ENCODE measurements at regions not wholly inside any gene's neighbourhood (a gene's known extent, or its start where the extent isn't known, plus 50 kb on each side); places are given as distances from the start of the nearest gene placed in this dataset.
"Not testable (repeated sequence)": the region's sequence is repeated elsewhere in the genome, so short reads cannot be mapped to it uniquely, and the experiment has no call there.

DNA sequence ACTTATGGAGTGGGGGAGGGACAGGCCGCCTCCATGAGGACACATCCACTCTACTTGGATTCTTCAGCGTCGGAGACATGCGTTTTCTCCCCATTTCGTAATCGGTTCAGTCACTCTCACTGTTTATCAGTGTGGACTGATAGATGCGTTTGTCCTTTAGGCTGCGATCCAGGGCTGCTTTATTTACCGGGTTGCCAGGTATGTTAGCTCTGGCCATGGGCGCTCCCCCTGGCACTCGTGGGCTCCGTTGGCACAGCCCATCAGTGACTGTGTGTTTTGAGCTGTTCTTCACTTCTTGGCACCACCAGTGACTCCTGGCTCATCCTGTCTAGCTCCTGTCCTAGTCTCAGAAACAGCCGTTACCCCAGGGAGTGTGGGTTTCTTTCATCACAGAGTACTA lies 1203.3 kb downstream of the BRD1 start:
- Histone ChIP-seq H3K4me1 (ENCODE audit: insufficient read depth, low read length, poor library complexity, severe bottlenecking) (no peaks in the 10 kb centered on the region), H4K20me1 (ENCODE audit: insufficient read depth, low read length, poor library complexity, severe bottlenecking) (no peaks in the 10 kb centered on the region), H3K79me2 (ENCODE audit: insufficient read depth, low read length) (no peaks in the 10 kb centered on the region), H2AFZ (ENCODE audit: low read length) (no peak overlapping the region), H3K36me3 (ENCODE audit: insufficient read depth, low read length) (no peaks in the 10 kb centered on the region), H3F3A (ENCODE audit: low read depth) (no peaks in the 10 kb centered on the region), H3K4me2 (ENCODE audit: low read depth, low read length, poor library complexity, severe bottlenecking) (no peak overlapping the region), H3K27me3 (ENCODE audit: insufficient read depth, low read length, poor library complexity, severe bottlenecking) (no peaks in the 10 kb centered on the region), H3K9me2 (replicated peaks; ENCODE audit: low read depth, low read length) (no peaks in the 10 kb centered on the region), H3K9me3 (ENCODE audit: insufficient read depth, low read depth, low read length) (no peaks in the 10 kb centered on the region; the same call in 1 of the 2 replicates), H3K4me3 (ENCODE audit: low read length, poor library complexity, severe bottlenecking) (no peak overlapping the region), H3K9ac (ENCODE audit: low read depth, low read length, poor library complexity, severe bottlenecking) (no peak overlapping the region)
- TF ChIP-seq, protein P1, sequence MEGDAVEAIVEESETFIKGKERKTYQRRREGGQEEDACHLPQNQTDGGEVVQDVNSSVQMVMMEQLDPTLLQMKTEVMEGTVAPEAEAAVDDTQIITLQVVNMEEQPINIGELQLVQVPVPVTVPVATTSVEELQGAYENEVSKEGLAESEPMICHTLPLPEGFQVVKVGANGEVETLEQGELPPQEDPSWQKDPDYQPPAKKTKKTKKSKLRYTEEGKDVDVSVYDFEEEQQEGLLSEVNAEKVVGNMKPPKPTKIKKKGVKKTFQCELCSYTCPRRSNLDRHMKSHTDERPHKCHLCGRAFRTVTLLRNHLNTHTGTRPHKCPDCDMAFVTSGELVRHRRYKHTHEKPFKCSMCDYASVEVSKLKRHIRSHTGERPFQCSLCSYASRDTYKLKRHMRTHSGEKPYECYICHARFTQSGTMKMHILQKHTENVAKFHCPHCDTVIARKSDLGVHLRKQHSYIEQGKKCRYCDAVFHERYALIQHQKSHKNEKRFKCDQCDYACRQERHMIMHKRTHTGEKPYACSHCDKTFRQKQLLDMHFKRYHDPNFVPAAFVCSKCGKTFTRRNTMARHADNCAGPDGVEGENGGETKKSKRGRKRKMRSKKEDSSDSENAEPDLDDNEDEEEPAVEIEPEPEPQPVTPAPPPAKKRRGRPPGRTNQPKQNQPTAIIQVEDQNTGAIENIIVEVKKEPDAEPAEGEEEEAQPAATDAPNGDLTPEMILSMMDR (conservative IDR thresholded peaks at IDR 0.05; ENCODE audit: low read length) = no peak
- no peak for TF ChIP-seq EZH2phosphoT487 (IDR thresholded peaks at IDR 0.05; ENCODE audit: borderline replicate concordance)

DNA sequence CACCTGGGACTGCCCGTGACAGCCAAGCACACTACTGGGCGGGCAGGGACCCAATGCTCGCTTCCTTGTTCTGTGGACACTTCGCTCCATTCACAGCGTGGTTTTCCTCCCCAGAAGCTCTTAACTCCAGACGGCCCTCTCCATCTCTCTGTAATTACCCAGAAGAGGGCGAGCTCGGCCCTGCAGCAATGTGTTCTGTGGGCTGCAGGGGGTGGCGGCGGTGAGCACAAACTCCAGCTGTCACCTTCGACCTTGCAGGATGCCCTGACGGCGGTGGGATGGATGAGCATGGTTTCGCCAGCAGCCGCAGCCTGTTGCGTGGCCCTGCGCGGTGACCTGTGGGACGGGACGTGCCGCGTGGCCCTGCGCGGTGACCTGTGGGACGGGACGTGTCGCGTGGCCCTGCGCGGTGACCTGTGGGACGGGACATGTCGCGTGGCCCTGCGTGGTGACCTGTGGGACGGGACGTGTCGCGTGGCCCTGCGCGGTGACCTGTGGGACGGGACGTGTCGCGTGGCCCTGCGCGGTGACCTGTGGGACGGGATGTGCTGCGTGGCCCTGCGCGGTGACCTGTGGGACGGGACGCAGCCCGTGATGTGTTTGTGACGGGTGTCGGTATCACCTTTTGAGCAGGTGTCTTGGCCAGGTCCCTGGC lies 1204.7 kb downstream of the BRD1 start:
- Histone ChIP-seq H3K79me2 (ENCODE audit: insufficient read depth, low read length) (no peaks in the 10 kb centered on the region), H3K4me2 (ENCODE audit: low read depth, low read length, poor library complexity, severe bottlenecking) (no peak overlapping the region), H3K9ac (ENCODE audit: low read depth, low read length, poor library complexity, severe bottlenecking) (no peak overlapping the region), H3K9me2 (replicated peaks; ENCODE audit: low read depth, low read length) (no peaks in the 10 kb centered on the region), H3K4me3 (ENCODE audit: low read length, poor library complexity, severe bottlenecking) (no peak overlapping the region), H2AFZ (ENCODE audit: low read length) (no peak overlapping the region), H3K36me3 (ENCODE audit: insufficient read depth, low read length) (no peaks in the 10 kb centered on the region), H3K27me3 (ENCODE audit: insufficient read depth, low read length, poor library complexity, severe bottlenecking) (no peaks in the 10 kb centered on the region), H4K20me1 (ENCODE audit: insufficient read depth, low read length, poor library complexity, severe bottlenecking) (no peaks in the 10 kb centered on the region), H3K4me1 (ENCODE audit: insufficient read depth, low read length, poor library complexity, severe bottlenecking) (no peaks in the 10 kb centered on the region), H3K9me3 (ENCODE audit: insufficient read depth, low read depth, low read length) (no peaks in the 10 kb centered on the region; the same call in 1 of the 2 replicates), H3F3A (ENCODE audit: low read depth) (no peaks in the 10 kb centered on the region)
- TF ChIP-seq EZH2phosphoT487 (IDR thresholded peaks at IDR 0.05; ENCODE audit: borderline replicate concordance) = no peak
- TF ChIP-seq, protein P1 (conservative IDR thresholded peaks at IDR 0.05; ENCODE audit: low read length) = no peak

DNA sequence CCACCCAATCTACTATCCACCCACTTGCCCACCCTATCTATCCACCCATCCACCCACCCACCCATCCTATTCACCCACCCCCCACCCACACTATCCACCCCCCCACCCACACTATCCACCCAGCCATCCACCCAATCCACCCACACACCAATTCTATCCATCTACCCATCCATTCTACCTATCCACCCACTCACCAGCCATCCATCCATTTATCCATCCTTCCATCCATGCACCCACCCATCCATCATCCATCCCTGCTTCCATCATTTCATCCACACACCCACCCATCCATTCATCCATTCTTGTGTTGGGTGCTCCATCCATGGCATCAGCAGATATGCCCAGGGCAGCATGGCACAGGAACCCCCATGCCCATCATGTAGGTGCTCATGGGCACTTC lies 1206.6 kb downstream of the BRD1 start:
- H3K9me3 ChIP-seq (ENCODE audit: insufficient read depth, low read depth, low read length) = no peaks in the 10 kb centered on the region; the same call in 1 of the 2 replicates
- no peak overlapping the region for H3K9ac ChIP-seq (ENCODE audit: low read depth, low read length, poor library complexity, severe bottlenecking)
- no peaks in the 10 kb centered on the region for H3K79me2 ChIP-seq (ENCODE audit: insufficient read depth, low read length)
- H3K4me3 ChIP-seq (ENCODE audit: low read length, poor library complexity, severe bottlenecking) = no peak overlapping the region
- H3F3A ChIP-seq (ENCODE audit: low read depth) = no peaks in the 10 kb centered on the region
- TF ChIP-seq, protein P1 (conservative IDR thresholded peaks at IDR 0.05; ENCODE audit: low read length) = no peak
- TF ChIP-seq EZH2phosphoT487 (IDR thresholded peaks at IDR 0.05; ENCODE audit: borderline replicate concordance) = no peak
- H3K4me1 ChIP-seq (ENCODE audit: insufficient read depth, low read length, poor library complexity, severe bottlenecking) = no peaks in the 10 kb centered on the region
- no peaks in the 10 kb centered on the region for H3K9me2 ChIP-seq (replicated peaks; ENCODE audit: low read depth, low read length)
- no peak overlapping the region for H2AFZ ChIP-seq (ENCODE audit: low read length)
- H3K4me2 ChIP-seq (ENCODE audit: low read depth, low read length, poor library complexity, severe bottlenecking) = no peak overlapping the region
- no peaks in the 10 kb centered on the region for H3K27me3 ChIP-seq (ENCODE audit: insufficient read depth, low read length, poor library complexity, severe bottlenecking)
- no peaks in the 10 kb centered on the region for H4K20me1 ChIP-seq (ENCODE audit: insufficient read depth, low read length, poor library complexity, severe bottlenecking)
- H3K36me3 ChIP-seq (ENCODE audit: insufficient read depth, low read length) = no peaks in the 10 kb centered on the region

DNA sequence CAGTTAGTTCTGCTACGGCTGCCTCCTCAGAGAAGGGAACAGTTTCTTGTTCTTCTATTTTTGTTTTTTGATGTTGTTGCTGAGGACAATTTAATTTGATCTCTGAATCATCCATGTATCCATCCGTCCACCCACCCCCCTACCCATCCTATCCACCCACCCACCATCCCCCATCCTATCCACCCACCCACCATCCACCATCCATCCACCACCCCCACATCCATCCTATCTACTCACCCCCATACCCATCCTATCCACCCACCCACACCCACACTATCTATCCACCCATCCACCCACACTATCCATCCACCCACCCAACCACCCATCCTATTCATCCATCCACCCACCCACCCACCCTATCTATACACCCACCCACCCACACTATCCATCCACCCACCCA lies 1207.2 kb downstream of the BRD1 start:
- H3K9me2 ChIP-seq (replicated peaks; ENCODE audit: low read depth, low read length); H3K9me3 ChIP-seq (ENCODE audit: insufficient read depth, low read depth, low read length); H2AFZ ChIP-seq (ENCODE audit: low read length): not testable (repeated sequence)

More for the DNA sequence above, 1207.2 kb downstream of the BRD1 start:
- not testable (repeated sequence) for H3F3A ChIP-seq (ENCODE audit: low read depth); H3K79me2 ChIP-seq (ENCODE audit: insufficient read depth, low read length); H3K4me2 ChIP-seq (ENCODE audit: low read depth, low read length, poor library complexity, severe bottlenecking); H3K9ac ChIP-seq (ENCODE audit: low read depth, low read length, poor library complexity, severe bottlenecking); H4K20me1 ChIP-seq (ENCODE audit: insufficient read depth, low read length, poor library complexity, severe bottlenecking); H3K4me3 ChIP-seq (ENCODE audit: low read length, poor library complexity, severe bottlenecking); H3K27me3 ChIP-seq (ENCODE audit: insufficient read depth, low read length, poor library complexity, severe bottlenecking); H3K4me1 ChIP-seq (ENCODE audit: insufficient read depth, low read length, poor library complexity, severe bottlenecking); H3K36me3 ChIP-seq (ENCODE audit: insufficient read depth, low read length)
